ENCODE measurements at regions not wholly inside any gene's neighbourhood (a gene's known extent, or its start where the extent isn't known, plus 50 kb on each side); places are given as distances from the start of the nearest gene placed in this dataset.
"Not testable (repeated sequence)": the region's sequence is repeated elsewhere in the genome, so short reads cannot be mapped to it uniquely, and the experiment has no call there.

GRCh38 chr16:87160234-87160636, 157.0 kb downstream of the C16orf95 start:
- no peak overlapping the region for H3K4me3 ChIP-seq (ENCODE audit: low read depth, low read length)
- TF ChIP-seq, protein P1, sequence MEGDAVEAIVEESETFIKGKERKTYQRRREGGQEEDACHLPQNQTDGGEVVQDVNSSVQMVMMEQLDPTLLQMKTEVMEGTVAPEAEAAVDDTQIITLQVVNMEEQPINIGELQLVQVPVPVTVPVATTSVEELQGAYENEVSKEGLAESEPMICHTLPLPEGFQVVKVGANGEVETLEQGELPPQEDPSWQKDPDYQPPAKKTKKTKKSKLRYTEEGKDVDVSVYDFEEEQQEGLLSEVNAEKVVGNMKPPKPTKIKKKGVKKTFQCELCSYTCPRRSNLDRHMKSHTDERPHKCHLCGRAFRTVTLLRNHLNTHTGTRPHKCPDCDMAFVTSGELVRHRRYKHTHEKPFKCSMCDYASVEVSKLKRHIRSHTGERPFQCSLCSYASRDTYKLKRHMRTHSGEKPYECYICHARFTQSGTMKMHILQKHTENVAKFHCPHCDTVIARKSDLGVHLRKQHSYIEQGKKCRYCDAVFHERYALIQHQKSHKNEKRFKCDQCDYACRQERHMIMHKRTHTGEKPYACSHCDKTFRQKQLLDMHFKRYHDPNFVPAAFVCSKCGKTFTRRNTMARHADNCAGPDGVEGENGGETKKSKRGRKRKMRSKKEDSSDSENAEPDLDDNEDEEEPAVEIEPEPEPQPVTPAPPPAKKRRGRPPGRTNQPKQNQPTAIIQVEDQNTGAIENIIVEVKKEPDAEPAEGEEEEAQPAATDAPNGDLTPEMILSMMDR (IDR thresholded peaks at IDR 0.05; ENCODE audit: low read depth, low read length) = no peak

- TF ChIP-seq, protein P1 (IDR thresholded peaks at IDR 0.05; ENCODE audit: low read depth, low read length) = no peak
- no peak overlapping the region for H3K4me3 ChIP-seq (ENCODE audit: low read depth, low read length)
Measured at GRCh38 chr16:87160701-87161337, 156.4 kb downstream of the C16orf95 start.

- H3K4me3 ChIP-seq (ENCODE audit: low read depth, low read length) = not testable (repeated sequence)
Measured at GRCh38 chr16:87161410-87161809, 155.8 kb downstream of the C16orf95 start.

GRCh38 chr16:87161822-87162676, 155.1 kb downstream of the C16orf95 start:
- no peak overlapping the region for H3K4me3 ChIP-seq (ENCODE audit: low read depth, low read length)
- TF ChIP-seq, protein P1 (IDR thresholded peaks at IDR 0.05; ENCODE audit: low read depth, low read length) = no peak

GRCh38 chr16:87162799-87163198, 154.4 kb downstream of the C16orf95 start:
- not testable (repeated sequence) for H3K4me3 ChIP-seq (ENCODE audit: low read depth, low read length)

DNA sequence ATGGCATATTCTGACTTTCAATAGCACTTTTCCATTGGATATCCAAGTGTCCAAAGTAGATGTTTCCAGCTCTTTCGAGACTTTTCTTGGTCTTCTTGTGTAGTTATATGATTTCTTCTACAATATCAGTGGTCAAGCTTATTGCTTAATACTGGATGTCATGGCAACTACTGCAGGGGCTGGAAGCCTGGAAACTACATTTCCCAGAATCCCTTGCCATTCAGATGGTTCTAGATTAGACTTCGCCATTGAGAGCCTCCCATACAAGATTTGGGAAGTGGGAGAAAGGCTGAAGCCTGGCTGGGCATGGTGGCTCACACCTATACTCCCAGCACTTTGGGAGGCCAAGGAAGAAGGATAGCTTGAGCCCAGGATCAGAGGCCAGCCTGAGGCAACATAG, 153.6 kb downstream of the C16orf95 start:
- H3K4me3 ChIP-seq (ENCODE audit: low read depth, low read length) = no peak overlapping the region
- TF ChIP-seq, protein P1 (IDR thresholded peaks at IDR 0.05; ENCODE audit: low read depth, low read length) = no peak

- H3K4me3 ChIP-seq (ENCODE audit: low read depth, low read length) = no peak overlapping the region
- TF ChIP-seq, protein P1 (IDR thresholded peaks at IDR 0.05; ENCODE audit: low read depth, low read length) = no peak
Measured at GRCh38 chr16:87165151-87165550, 152.0 kb downstream of the C16orf95 start.

DNA sequence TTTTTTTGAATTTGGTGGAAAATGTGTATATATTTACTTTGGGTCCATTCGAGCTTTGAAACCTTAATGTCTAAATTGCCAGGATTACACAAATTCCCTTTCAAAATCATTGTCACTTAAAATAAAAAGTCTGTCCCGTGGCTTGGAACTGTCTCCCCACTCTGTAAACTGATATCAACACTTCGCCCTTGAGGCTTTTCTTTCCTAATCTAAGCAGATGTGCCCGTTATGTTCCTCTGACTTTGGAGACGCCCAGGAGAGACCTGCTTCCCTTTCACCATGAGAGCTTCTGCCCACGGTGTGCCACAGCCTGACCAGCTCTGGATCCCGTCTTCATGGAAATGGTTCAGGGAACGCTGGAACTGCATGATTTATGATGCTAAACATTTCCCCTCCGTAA, 151.3 kb downstream of the C16orf95 start:
- TF ChIP-seq, protein P1 (IDR thresholded peaks at IDR 0.05; ENCODE audit: low read depth, low read length) = no peak
- H3K4me3 ChIP-seq (ENCODE audit: low read depth, low read length) = no peak overlapping the region
